GM18858 (cell line): ENCODE measurements at regions not wholly inside any gene's neighbourhood (a gene's known extent, or its start where the extent isn't known, plus 50 kb on each side); places are given as distances from the start of the nearest gene placed in this dataset.
"Not testable (repeated sequence)": the region's sequence is repeated elsewhere in the genome, so short reads cannot be mapped to it uniquely, and the experiment has no call there.

Source experiments
- ATAC-seq: cut with Tn5 transposase; IDR thresholded peaks from one replicate; pipeline ENCODE4 v1.9.1; 2021; ENCODE audit not compliant: unreplicated experiment

DNA sequence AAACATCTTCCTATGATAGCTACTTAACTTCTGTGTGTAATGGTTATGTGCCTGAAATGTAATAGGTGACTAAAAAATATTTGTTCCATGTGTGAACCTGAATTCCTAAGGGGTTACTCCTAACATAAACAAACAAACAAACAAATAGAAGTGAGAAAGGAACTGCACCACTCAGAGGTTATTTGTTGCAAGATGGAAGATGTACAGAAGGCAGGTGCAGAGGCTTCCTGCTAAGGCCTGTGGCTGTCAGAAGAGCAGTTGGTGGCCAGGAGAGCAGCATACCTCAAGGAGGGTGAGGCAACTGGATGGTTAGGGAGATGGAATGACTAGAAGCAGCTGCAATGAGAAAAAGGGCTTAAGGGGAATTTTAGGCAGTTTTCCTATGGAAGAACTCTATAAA lies 940.6 kb downstream of the TTLL7 start:
- ATAC-seq = no peak

DNA sequence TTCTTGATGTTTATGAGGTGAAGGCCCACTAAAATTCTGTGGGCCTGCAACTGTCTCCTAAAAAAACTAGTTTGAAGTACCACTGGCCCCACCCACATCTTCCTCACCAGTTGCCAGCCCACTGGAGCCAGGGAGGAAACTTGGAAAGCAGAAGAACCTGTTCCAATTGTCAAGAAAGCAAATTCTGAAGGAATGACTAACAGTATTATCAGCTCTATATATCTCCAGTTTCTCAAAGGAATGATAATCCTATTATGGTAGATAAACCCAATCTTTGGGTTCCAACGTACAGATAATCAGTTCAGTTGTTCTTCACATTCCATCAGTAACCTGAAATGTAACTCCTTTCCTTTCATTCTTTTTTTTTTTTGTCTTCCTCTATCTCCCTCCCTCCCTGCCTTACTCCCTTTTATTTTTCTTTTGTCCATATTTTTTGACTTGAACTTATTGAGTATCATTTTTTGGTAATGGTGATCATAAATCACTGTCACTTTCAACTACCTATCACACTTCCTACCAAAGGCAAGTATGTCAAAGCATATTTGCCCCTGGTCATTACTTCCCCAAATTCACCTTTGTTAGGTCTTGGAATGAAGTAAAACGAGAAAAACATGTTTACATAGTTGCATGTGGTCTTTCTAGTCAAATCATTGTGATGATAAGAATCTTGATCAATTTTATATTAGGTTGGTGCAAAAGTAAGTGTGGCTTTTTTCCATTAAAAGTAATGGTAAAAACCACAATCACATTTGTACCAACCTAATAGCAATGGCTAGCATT lies 943.4 kb downstream of the TTLL7 start:
- no peak for ATAC-seq

DNA sequence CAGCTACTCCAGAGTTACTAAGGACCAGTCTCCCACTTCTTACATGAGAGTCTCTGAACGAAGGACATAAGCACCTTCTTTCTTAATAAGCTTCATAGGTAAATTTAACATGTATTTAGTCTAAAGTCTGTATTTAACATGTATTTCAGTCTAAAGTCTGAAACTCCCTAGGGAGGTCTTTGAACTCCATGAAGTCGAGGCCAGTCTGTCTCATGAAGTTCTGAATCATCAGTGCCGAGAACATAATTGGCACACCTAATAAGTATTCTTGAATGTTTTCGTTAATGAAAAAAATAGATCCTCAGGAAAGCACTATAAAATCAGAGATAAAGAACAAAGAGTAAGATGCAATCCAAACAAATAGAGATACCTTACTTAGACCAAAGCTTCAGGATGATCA lies 945.5 kb downstream of the TTLL7 start:
- ATAC-seq = no peak

DNA sequence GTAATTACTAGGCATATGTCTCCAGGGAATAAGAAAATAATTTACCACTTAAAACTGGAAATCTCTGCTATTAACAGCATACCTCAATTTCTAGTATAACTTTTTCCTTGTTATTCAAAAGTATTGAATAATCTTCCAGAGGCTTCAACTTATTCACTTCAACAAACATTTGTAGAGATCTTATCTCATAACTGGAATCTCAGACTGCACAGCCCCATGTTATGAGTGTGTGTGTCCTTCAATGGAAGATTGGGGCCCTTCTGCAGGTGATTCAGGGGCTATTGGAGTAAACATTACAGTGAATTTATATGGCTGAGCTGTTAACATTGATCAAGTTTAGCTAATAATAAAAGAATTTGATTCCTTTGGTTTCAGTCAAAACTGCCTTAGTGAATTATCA lies 946.1 kb downstream of the TTLL7 start:
- no peak for ATAC-seq

DNA sequence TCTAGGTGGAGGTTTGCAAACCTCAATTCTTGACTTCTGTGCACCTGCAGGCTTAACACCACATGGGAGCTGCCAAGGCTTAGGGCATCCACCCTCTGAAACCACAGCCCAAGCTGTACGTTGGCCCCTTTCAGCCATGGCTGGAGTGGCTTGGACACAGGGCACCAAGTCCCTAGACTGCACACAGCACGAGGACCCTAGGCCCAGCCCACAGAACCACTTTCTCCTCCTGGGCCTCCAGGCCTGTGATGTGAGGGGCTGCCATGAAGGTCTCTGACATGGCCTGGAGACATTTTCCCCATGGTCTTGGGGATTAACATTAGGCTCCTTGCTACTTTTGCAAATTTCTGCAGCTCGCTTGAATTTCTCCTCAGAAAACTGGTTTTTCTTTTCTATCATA lies 947.9 kb downstream of the TTLL7 start:
- not testable (repeated sequence) for ATAC-seq

DNA sequence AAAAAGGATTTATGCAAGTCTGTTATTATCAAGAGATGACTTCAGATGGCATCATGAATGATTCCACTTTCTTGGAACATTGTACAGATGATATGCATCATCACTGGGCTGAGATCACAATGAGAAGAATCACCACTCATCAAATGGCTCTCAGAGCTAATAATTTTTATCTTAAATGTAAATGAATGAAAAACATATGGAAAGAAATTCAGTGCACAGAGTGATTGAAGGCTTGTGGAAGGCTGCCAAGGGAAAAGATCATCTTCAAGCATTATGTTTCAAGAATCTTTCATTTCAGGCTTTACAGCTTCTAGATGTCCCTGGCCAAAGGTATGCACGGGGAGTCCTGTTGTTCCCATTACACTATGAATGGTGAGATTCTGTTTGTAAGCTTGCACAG lies 955.7 kb downstream of the TTLL7 start:
- ATAC-seq = no peak

DNA sequence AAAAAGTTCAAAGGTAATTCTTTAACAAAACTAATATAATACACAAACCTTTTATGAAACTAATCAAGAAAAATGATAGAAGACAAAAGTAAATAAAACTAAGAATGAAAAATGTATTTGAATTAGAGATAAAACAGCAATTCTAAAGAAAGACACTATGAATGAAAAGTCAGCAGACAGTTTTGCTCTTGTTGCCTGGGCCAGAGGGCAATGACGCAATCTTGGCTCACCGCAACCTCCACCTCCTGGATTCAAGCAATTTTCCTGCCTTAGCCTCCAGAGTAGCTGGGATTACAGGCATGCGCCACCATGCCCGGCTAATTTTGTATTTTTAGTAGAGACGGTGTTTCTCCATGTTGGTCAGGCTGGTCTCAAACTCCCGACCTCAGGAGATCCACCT lies 959.8 kb downstream of the TTLL7 start:
- ATAC-seq = not testable (repeated sequence)

DNA sequence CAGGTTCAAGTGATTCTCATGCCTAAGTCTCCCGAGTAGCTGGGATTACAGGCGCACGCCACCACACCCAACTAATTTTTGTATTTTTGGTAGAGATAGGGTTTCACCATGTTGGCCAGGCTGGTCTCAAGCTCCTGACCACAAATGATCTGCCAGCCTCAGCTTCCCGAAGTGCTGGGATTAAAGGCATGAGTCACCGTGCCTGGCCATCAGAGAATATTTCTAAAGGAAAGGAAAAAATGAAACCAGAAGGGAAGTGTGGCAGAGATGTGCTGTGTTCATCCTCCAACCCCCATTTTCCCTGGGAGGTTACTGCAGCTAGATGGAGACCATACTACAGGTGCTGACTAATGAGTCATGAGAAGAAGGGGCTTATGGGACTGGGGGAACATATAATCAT lies 964.1 kb downstream of the TTLL7 start:
- no peak for ATAC-seq

DNA sequence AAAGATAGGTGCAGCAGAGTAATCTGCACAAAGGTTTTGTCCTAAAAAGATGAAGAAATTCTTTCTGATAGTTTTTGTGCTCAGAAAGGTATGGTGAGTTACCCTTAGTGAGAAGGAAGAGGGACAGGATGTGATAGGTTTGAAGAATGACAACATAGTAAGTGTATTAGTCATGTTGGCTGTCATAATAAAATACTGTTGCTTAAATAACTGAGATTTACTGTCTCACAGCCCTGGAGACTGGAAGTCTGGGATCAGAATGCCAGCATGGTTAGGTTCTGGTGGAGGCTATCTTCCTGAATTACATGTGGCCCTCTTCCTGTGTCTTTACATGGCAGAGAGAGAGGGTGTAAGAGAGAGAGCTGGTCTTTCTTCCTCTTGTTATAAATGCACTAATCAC lies 965.2 kb downstream of the TTLL7 start:
- ATAC-seq = no peak

DNA sequence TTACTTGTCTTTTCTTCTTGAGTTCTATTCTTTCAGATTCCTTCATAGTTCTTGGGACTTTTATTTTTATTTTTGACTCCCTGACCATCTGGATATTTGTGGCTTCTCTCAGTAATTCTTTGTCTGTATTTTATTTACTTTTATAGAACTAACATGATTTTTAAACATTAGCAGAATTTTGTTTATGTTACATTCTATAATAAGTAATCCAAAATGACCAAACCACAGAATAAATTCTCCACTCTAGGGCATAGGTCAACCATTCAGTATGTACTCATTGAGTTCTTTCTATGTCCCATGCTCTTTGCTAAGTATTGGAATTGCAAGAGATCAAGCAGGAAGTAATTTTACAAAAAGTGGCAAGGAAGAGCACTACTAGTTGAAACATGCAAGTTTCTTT lies 969.0 kb downstream of the TTLL7 start:
- ATAC-seq = no peak

DNA sequence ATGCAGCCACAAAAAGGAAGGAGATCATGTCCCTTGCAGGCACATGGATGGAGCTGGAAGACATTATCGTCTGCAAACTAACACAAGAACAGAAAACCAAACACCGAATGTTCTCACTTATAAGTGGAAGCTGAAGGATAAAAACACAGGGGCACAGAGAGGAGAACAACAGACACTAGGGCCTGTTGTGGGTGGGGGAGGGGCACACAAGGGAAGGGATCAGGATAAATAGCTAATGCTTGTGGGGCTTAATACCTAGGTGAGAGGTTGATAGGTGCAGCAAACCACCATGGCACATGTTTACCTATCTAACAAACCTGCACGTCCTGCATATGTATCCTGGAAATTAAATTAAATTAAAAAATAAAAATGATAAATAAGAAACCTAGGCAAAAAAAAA lies 969.9 kb downstream of the TTLL7 start:
- no peak for ATAC-seq

DNA sequence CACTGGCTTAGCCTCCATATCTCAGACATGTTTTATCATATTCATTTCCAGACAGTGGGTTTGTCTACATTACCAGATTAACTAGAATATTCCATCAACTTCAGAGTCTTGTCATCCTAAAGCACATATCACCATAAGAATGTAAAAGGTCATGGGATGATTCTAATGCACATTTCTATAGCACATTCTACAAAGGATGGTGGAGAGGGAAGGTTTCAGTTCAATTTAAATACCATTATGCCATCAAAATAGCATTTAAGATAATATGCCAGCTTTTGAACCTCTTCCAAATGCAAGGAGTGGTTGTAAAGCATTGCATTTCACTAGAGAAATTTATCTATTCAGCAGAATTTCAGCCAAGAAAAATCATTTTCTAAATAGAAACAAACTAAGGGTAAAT lies 970.5 kb downstream of the TTLL7 start:
- ATAC-seq = no peak

DNA sequence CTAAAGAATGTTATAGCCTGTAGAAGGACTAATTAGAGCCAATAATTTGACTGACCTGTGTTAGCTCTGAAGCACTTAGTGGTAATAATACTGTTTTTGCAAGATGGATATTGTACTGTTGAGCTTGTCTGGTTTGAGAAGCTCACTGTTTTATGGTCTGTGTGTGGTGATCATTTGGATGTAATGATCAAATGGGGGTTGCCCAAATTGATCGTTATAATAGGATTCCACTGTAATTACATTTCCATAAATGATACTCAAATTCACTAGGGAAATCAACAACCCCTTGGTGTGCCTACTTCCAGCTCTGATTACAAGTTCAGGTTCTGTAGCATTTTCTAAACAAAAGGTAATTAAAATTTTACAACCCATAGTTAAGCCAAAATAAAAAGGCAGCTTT lies 971.4 kb downstream of the TTLL7 start:
- ATAC-seq = no peak

DNA sequence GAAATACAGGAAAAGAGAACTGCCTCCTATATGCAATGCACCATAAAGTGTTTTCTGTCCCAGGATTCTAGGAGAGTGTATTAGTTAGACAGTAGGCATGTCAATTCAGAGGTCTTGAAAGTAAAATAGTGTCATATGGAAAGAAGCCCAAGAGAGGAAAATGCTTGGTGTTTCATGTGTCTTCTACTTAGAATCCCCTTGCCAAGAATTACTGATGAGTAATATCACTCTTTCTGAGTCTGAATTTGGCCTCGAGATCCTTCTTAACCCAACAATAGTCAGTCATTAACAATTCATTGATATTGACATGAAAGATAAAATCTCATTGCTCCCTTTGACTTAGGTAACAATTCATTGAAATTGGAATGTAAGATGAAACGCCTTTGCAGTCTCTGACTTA lies 972.2 kb downstream of the TTLL7 start:
- ATAC-seq = no peak

DNA sequence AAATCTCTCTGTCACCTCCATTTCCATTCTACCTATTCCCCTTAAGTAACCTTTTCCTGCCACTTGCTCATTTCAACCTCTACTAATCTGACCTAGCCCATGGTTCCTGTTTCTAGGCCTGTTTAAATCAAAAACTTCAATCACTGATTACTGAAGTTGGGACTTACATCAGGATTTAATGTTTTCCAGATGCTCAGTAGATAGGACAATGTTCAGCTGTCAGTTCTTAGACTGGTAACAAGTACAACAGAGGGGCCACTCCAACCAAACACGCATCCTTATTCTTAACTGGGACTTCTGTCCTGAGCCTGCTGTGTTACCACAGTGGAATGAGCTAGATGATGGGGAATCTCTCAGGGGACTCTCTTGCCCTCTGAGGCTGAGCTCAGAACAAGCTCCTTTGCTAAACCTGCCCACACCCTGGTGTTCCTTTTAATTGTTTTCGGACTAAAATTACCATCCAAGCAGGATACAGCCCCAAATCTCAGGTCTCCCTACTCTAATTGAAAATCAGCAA lies 974.6 kb downstream of the TTLL7 start:
- no peak for ATAC-seq

DNA sequence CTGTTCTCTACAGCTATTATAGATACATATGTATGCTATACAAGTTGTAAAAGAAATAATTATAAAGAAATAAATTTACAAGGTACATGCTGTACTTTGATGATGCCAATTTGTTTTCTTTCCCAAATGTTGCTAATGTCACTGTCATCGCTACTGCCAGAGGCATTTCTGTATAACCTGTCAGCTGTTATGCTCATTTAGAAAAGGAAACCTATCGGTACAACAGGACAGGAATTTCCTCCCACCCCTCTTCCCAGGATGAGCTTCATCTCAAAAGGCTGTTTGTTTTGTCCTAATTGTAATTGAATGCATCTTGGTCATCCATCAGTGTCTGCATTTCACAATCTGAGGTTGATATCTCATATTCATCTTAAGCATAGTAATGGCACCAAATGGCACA lies 975.7 kb downstream of the TTLL7 start:
- no peak for ATAC-seq

DNA sequence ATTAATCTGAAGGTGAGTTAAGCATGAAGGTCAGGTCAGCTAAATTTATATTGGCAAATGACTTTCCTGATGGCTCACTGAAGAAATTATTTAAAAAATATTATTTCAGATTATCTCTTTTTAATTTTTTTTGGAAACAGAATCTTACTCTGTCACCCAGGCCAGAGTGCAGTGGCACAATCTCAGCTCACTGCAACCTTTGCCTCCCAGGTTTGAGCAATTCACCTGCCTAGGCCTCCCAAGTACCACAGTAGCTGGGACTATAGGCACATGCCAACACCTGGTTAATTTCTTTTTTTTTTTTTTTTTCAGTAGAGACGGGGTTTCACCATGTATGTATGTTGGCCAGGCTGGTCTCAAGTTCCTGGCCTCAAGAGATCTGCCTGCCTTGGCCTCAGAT lies 976.7 kb downstream of the TTLL7 start:
- no peak for ATAC-seq

DNA sequence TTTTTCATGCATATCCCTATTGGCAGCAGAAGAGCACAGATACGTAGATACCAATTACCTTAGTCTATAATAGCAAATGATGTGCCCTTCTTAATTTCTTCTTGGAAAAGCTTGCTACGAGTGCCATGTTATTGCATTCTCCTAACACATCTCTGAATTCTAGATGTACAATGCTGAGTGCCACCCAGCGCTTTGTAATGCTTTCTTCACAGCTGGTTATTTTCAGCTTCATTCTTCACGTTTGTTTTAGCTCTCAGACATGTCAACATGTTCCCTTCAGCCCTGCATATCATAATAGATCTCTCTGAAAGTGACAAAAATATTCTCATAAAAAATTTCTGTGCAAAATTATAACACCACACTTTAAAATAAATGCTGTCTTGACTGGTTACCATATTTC lies 981.2 kb downstream of the TTLL7 start:
- no peak for ATAC-seq

DNA sequence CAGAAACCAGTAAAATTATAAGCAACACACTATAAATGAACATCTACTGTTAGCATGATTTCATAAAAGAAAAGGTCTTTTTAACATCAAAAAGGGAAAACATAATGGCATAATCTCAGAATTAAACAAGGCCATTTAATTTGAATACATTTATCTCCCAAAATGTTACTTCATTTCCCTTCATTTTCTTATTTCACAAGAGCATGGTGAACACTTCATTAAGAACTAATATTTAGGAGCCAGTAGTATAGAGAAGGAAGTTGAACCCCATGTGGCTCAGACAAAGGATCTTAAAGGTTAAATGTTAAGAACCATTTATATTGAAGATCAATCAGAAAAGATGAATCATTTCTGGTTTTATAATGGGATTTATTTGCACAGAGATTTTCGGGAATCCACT lies 981.7 kb downstream of the TTLL7 start:
- no peak for ATAC-seq

DNA sequence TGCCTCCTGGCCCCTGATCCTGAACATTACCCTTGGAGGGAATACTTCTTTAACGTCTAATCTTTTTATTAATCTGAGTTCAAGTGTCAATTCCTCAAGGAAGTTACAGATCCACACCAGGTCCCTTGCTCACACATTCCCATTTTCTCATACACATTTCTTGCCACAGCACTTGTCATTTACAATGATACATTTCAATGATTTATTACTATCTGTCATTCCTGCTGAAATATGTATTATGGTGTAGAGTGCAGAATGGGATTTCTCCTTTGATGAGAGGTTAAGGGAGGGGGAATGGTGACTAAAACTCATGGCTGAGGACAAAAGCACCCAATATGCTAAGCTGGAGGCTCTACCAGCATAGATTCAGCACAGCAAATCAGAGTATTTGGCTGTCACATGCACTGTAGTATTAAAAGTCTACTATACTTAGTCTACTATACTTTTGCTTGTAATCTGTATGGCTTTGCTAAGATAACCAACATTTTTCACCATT lies 982.5 kb downstream of the TTLL7 start:
- ATAC-seq = no peak

DNA sequence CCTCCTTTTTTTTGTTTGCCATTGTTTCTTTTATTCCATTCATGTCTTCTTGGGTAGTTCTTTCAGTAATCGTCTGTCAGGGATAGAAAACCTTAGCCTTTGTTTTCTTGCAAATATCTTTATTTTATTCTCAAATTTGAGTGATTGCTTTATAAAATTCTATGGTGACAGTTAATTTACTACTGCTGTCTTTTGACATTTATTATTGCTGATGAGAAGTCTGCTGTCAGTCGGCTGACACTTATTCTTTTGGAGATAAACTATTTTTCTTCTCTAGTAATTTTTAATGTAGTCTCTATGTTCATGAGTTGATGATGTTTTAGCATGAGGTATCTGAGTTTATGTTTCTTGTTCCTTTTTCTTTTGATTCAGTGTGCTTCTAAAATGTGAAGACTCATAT lies 983.8 kb downstream of the TTLL7 start:
- no peak for ATAC-seq

DNA sequence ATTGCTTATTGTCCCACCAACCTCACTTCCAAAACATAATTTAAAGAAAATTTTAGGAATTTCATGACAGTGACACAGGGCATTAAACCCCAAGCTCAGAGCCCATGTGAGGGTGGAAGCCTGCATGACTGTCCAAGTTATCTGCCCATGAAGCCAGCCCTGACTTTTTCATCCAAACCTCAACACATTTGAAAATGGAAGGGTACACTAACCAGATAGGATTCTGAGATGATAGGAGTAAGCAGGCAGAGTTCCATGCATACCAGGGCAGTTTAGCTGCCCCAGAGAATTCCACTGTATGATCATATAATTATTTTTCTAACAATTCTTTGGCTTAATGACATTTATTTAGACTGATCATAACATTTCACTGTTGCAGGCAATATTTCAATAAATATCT lies 986.0 kb downstream of the TTLL7 start:
- ATAC-seq = no peak

DNA sequence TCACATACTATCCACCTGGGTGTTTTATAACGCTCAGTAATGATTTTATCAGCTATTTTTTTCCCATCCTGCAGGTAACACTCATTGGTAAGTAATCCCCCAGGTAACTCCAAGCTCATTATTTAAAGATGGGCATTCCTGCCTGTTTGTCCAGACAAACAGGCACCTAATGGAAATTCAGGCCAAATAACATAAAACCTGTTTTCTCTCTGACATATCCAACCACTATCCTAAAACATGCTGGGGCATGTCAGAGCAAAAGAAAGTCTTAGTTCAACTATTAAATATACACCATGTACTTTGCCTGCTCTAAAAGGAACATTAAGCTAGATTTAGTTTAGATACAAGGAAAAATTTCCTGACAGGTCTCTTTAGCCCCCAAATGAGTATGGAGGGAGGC lies 987.7 kb downstream of the TTLL7 start:
- ATAC-seq = no peak
